Ureter (tissue), 1 donor: ENCODE measurements at regions not wholly inside any gene's neighbourhood (a gene's known extent, or its start where the extent isn't known, plus 50 kb on each side); places are given as distances from the start of the nearest gene placed in this dataset.
A peak's percentile ranks its signal among the peaks of the same experiment; 100 is the strongest.

Experiments
- DNase-seq: peaks from one replicate; pipeline ENCODE4 v3.0.0-alpha.2; 2020; ENCODE audit warnings: low spot score
- donor health status: DM: yes; HTN: yes; CAD: no.

- peak; percentile 63 for DNase-seq
Observed at GRCh38 chr1:243944429-243945160, 94.6 kb upstream of the AKT3 start.

GRCh38 chr1:243943671-243944428 is 93.8 kb upstream of the AKT3 start:
- DNase-seq, result no peak

- DNase-seq, result no peak
Observed at GRCh38 chr1:243942196-243943150, 92.4 kb upstream of the AKT3 start.

- DNase-seq, result no peak
Observed at GRCh38 chr1:243940451-243940850, 90.4 kb upstream of the AKT3 start.

GRCh38 chr1:243939167-243939848 is 89.3 kb upstream of the AKT3 start:
- DNase-seq, result no peak

GRCh38 chr1:243938208-243938607 is 88.2 kb upstream of the AKT3 start:
- no peak for DNase-seq

- no peak for DNase-seq
Observed at GRCh38 chr1:243933495-243933894, 83.5 kb upstream of the AKT3 start.

GRCh38 chr1:243931957-243932356 is 81.9 kb upstream of the AKT3 start:
- no peak for DNase-seq

- DNase-seq, result no peak
Observed at GRCh38 chr1:243930822-243931671, 81.0 kb upstream of the AKT3 start.

GRCh38 chr1:243927381-243927780 is 77.3 kb upstream of the AKT3 start:
- DNase-seq, result no peak

- DNase-seq, result no peak
Observed at GRCh38 chr1:243926803-243927245, 76.8 kb upstream of the AKT3 start.

GRCh38 chr1:243926299-243926698 is 76.3 kb upstream of the AKT3 start:
- no peak for DNase-seq

- DNase-seq, result no peak
Observed at GRCh38 chr1:243924588-243925349, 74.7 kb upstream of the AKT3 start.

GRCh38 chr1:243924188-243924587 is 74.1 kb upstream of the AKT3 start:
- no peak for DNase-seq

GRCh38 chr1:243923292-243924171 is 73.5 kb upstream of the AKT3 start:
- no peak for DNase-seq

GRCh38 chr1:243921111-243921510 is 71.1 kb upstream of the AKT3 start:
- no peak for DNase-seq

- no peak for DNase-seq
Observed at GRCh38 chr1:243917863-243918565, 68.0 kb upstream of the AKT3 start.
